Ammon's horn (tissue), 1 donor: ENCODE measurements at regions not wholly inside any gene's neighbourhood (a gene's known extent, or its start where the extent isn't known, plus 50 kb on each side); places are given as distances from the start of the nearest gene placed in this dataset.
"Not testable (repeated sequence)": the region's sequence is repeated elsewhere in the genome, so short reads cannot be mapped to it uniquely, and the experiment has no call there.

Experiments used
- DNase-seq: peaks from one replicate; pipeline ENCODE4 v3.0.0-alpha.2; 2016; ENCODE audit warnings: low spot score

DNA sequence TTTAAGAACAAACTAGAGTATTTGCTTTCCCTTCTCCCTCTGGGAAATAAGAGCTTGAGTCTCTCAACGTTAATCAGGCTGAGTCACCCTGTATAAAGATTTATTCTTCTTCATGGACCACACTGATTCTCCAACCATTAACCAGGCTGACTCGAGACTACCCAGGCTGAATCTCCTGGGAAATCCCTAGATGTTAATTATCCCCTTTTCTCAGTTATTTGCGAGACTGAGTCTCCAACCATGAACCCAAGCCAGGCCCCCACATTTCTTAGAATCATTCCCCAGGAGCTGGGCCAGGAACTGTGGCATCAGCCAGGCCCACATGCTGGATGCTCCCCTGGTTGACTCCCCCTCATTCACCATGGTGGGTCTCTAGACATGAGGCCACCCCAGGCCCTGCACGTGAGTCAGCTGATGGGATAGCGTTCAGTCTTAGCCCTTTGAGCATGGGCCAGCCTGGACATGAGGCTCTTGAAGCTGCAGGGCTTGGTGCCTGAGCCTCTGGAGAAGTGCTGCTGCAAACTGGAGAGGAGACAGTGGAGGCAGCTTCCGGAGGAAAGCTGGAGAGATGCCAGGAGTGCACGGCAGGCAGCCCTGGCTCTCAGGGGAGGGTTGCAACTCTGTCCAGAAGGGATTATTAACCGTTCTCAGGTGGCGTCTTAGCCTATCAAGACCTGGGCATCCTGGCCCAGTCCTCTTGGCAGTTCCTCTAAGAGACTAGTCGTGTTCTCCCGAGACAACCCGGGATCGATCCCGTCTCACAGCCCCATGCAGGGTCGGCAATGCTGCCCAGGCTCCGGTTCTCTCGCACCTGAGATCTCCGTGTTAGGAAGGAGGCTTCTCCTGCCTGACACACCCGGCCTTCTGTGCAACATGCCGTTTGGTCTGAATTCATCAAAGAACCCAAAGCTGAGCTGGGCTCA is 296.6 kb downstream of the ADGRD1 start:
- DNase-seq: no peak

DNA sequence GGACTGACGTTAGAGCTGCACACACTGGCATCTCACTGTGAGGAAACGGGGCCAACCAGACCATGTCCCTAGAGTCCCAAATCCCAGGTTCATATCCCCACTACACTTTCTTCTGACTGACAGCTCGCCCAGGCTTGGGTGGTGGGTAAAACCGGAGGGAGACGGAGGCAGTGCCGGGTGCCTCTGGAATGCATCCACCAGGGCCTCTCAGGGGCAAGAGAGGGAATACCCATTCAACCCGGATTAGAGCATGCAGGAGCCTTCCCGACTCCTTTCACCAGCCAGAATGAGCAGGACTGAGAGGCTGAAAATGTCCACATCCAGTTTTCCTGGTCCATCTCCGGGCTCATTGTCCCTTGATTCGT is 297.2 kb downstream of the ADGRD1 start:
- no peak for DNase-seq

- no peak for DNase-seq
These were observed 297.8 kb downstream of the ADGRD1 start for GRCh38 chr12:131251336-131252101.

DNA sequence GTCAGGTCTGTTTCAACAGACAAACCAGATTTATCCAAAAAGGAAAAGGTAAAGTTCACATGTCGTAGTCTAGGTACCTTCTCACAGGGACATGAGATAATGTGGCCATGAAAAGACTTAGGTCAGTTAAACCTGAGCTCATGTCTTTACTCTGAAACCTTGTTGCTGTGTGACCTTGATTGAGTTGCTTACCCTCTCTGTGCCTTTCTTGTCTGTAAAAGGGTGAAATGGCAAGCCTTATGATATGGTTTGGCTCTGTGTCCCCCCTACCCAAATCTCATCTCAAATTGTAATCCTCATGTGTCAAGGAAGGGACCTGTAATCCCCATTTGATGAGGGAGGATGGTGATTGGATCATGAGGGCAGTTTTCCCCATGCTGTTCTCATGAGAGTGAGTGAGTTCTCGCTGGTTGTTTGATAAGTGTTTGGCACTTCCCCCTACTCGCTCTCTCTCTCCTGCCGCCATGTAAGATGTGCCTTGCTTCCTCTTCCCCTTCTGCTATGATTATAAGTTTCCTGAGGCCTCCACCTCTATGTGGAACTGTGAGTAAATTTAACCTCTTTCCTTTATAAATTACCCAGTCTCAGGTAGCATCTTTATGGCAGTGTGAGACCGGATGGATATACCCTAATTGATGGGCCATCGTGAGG is 299.8 kb downstream of the ADGRD1 start:
- no peak for DNase-seq

DNA sequence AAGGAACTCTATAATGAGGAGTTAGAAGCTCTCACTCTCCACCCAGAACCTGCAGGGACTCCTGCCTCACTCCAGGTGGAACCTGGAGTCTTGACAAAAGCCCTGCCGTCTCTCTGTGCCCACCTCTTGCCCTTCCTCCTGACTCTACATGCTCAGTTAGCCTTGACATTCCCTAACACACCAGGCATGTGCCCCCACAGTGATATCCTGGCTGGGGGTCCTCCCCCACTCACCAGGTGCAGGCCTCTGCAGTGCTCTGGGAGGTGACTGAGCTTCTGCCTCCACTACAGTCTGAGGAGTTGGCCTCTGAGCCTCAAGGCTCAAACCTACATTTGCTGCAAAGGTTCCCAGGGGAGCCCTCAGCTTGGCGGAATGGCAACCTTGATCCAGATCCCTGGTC is 300.7 kb downstream of the ADGRD1 start:
- DNase-seq: no peak

- peak; percentile 47 for DNase-seq
These were observed 304.7 kb downstream of the ADGRD1 start for GRCh38 chr12:131258398-131258797.

DNA sequence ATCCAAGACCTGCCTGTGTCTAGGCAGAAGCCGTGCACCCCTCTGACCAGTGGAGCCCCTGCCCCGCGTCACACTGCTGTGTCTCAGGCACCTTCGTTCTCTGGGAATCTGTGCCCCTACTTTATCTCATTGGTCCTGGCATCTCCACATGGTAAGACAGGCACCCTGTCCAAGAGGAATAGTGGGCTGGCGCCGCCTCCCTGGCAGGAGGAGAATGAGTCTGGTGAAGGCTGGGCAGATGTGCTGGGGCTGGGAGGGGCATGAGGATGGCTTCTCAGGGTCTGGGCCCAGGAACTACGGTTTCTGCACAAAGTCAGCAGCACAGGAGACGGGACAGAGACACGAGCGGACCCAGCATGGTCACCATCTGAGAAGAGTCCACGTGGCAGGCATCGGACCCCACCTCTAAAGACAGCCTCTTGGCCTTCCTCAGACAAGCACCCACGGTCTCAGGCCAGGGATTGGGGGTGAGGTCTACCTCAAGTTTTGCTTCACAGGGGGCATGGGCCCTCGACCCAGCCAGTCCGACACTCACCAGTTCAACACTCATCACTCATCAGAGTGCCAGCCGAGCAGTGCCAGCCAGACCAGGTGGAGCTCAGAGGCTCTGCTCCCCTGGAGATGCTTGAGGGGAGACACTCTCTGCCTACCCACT is 306.7 kb downstream of the ADGRD1 start:
- no peak for DNase-seq

DNA sequence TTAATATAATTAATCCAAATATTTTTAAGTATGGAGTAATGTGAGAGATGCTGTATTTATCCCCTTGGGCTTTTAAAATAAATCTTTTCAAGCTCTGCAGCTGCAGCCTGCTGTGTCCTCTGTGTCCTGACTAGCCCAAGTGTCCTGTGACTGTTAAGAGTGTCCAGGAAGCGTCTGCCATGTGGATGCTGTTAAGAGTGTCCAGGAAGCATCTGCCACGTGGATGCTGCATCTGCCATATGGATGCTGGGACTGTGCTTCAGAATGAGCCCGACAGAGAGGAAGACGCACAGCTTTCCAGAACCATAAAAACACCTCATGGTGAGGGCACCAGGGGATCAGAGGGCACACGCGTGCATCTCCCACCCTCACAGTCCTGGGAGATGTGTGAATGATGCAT is 307.2 kb downstream of the ADGRD1 start:
- DNase-seq: no peak

GRCh38 chr12:131261906-131262305 is 308.2 kb downstream of the ADGRD1 start:
- DNase-seq: no peak

GRCh38 chr12:131263626-131264025 is 309.9 kb downstream of the ADGRD1 start:
- no peak for DNase-seq

DNA sequence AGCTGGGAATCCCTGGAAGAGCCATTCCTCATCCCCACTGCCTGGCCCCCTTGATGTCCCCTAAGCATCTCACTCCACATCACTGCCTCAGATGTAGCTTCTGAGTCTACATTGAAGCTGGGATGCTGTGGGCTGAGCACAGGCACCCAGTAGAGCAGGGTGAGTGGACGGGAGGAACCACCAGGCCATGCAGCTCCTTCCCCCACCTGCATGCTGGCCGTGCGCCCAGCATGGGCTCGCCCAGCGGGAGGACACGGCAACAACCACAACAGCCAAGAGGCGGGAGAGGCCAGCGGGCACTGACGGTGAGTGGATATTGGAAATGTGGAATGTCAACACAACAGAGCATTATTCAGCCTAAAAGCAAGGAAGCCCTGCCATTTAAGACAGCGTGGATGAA is 310.9 kb downstream of the ADGRD1 start:
- no peak for DNase-seq

- DNase-seq: no peak
These were observed 313.1 kb downstream of the ADGRD1 start for GRCh38 chr12:131266591-131267467.

DNA sequence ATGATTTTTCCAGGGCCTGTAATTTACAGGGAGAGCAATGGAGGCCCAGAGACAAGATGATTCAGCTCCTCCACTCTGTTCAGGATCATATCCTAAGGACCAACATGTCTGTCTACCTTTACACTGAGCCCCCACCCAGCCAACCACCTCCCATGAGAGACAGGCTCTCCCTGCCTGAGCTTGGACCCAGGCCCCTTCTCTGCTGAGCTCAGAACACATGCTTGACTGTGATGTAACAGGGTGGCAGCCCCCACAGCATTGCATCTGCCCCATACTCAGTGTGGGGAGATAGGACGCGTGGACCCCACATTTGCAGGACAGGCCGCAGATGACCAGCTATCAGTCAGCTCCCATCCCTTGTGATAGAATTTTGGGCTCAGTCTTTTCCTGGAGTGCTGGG is 313.9 kb downstream of the ADGRD1 start:
- no peak for DNase-seq

DNA sequence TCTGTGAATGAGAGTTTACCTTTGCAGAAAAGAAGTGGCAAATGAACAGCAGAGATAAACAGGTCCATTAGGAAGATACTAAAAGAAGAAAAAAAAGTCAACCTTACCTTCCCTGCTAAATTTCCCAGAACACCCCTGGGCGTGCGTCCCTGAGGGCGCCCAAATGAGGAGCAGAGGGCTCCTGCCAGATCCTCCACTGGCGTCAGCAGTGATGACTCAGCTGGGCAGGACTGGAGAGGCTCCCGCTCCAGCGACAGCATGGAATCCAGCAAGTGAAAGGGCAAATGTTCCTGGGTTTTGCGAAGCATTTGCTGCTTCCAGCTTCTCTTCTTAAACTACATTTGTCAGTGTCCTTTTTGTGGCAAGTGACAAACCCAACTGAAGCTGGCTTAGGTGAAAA is 314.4 kb downstream of the ADGRD1 start:
- DNase-seq: peak; percentile 19

- not testable (repeated sequence) for DNase-seq
These were observed 314.9 kb downstream of the ADGRD1 start for GRCh38 chr12:131268571-131268970.

GRCh38 chr12:131269551-131269950 is 315.8 kb downstream of the ADGRD1 start:
- no peak for DNase-seq

GRCh38 chr12:131269977-131270376 is 316.3 kb downstream of the ADGRD1 start:
- not testable (repeated sequence) for DNase-seq

GRCh38 chr12:131271724-131272123 is 318.0 kb downstream of the ADGRD1 start:
- no peak for DNase-seq

- DNase-seq: not testable (repeated sequence)
These were observed 318.6 kb downstream of the ADGRD1 start for GRCh38 chr12:131272283-131272814.

- DNase-seq: no peak
These were observed 319.7 kb downstream of the ADGRD1 start for GRCh38 chr12:131273291-131273845.

- no peak for DNase-seq
These were observed 320.4 kb downstream of the ADGRD1 start for GRCh38 chr12:131274061-131274460.
